NCI-H2107 treated with DMSO at 0.1 percent for 48 hours (cell line): ENCODE measurements at regions not wholly inside any gene's neighbourhood (a gene's known extent, or its start where the extent isn't known, plus 50 kb on each side); places are given as distances from the start of the nearest gene placed in this dataset.

Experiments used
- DNase-seq: peaks from one replicate; lab custom pipeline; 2025; ENCODE audit not compliant: unreplicated experiment; lab: John Stamatoyannopoulos, UW

GRCh38 chr3:105187344-105187743 lies 179.4 kb upstream of the ALCAM start:
- no peak for DNase-seq

GRCh38 chr3:105195260-105195659 lies 171.4 kb upstream of the ALCAM start:
- DNase-seq: no peak

- DNase-seq: no peak
Observed at GRCh38 chr3:105197863-105198262, 168.8 kb upstream of the ALCAM start.

GRCh38 chr3:105199217-105199616 lies 167.5 kb upstream of the ALCAM start:
- DNase-seq: no peak

DNA sequence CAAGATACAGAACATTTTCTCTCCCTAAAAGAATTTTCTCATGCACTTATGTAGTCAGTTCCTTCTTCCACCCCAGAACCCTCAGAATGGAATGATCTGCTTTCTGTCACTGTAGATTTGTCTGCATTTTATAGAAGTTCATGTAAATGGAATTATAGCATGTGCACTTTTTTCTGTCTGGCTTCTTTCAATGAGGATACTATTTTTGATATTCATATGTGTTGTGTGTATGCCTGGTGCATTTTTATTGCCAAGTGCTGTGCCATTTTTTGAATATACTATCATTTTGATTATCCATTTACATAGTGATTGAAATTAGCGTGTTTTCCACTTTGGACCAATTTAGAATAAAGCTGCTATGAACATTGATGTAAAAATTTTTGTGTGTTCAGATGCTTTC lies 156.6 kb upstream of the ALCAM start:
- no peak for DNase-seq

- no peak for DNase-seq
Observed at GRCh38 chr3:105214590-105214989, 152.1 kb upstream of the ALCAM start.

GRCh38 chr3:105222568-105223093 lies 144.1 kb upstream of the ALCAM start:
- DNase-seq: peak; percentile 42

DNA sequence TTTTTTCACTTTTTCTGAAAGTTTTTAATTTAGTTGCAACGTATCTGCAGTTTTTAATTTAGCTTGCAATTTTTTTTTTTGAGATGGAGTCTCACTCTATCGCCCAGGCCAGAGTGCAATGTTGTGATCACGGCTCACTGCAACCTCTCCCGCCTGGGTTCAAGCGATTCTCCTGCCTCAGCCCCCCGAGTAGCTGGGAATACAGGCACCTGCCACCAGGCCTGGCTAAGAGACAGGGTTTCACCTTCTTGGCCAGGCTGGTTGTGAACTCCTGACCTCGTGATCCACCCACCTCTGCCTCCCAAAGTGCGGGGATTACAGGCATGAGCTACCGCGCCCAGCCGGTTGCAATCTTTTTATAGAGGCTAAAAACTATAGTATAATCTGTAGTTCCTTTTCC lies 142.9 kb upstream of the ALCAM start:
- DNase-seq: no peak

GRCh38 chr3:105228696-105229095 lies 138.0 kb upstream of the ALCAM start:
- DNase-seq: no peak

- no peak for DNase-seq
Observed at GRCh38 chr3:105232553-105232952, 134.2 kb upstream of the ALCAM start.

DNA sequence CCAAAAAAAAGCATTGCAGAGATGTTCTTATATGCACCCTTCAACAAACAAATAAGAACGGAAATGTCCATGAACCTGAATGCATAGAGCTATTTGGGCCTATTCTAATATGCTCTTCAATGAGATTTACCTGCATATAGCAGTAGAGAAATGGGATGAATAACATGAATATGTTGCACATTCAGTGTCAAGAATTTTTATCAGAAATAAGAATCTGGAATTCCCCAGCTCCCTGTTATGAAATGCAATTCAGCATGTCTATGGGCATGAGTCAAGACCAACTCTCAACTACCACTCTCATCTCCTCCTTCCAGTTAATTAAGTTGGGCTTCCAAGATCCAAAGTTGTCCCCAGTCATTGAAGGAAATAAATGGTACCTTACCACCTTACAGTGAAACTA lies 133.7 kb upstream of the ALCAM start:
- no peak for DNase-seq

- DNase-seq: no peak
Observed at GRCh38 chr3:105235221-105235620, 131.5 kb upstream of the ALCAM start.

GRCh38 chr3:105235785-105236184 lies 130.9 kb upstream of the ALCAM start:
- DNase-seq: no peak

DNA sequence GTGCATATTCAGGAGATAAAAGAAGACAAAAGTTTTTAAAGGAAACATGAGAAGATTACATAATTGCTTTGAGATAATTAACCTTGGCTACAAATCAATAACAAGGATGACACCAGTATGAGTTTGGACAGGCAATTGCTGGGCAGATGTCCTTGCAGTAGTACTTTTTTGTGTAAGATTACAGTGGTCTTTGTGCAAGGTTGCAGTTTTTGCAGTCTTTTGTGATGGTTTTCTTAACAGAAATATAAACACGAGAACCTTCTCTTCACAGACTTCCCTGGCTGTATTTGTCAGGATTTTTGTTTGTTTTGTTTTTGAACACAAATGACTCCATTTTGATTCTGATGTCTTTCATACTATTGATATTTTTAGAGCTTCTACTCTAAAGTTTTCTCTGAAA lies 128.3 kb upstream of the ALCAM start:
- no peak for DNase-seq

GRCh38 chr3:105243076-105243475 lies 123.6 kb upstream of the ALCAM start:
- DNase-seq: no peak

- DNase-seq: no peak
Observed at GRCh38 chr3:105246536-105246935, 120.2 kb upstream of the ALCAM start.

- DNase-seq: peak; percentile 61
Observed at GRCh38 chr3:105253225-105253624, 113.5 kb upstream of the ALCAM start.

DNA sequence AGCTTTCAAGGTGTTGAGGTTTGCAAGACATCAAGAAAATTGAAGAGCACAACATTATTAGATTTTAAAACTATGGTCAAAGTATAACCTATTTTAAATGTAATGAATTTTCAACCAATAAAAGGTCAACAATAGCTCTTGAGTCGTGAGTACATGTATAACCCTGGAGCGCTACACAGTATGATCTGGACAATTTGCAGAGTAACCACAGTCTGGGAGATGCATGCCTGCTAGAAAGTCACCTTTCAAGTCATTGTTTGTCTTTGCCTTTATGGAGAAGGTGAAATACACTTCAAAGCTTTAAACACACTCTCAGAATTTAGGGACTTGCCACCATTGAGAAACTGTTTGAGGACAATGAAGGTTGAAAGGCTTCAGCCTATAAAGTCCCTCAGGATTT lies 112.6 kb upstream of the ALCAM start:
- no peak for DNase-seq

- DNase-seq: no peak
Observed at GRCh38 chr3:105255350-105255749, 111.4 kb upstream of the ALCAM start.

- no peak for DNase-seq
Observed at GRCh38 chr3:105259496-105259895, 107.2 kb upstream of the ALCAM start.

DNA sequence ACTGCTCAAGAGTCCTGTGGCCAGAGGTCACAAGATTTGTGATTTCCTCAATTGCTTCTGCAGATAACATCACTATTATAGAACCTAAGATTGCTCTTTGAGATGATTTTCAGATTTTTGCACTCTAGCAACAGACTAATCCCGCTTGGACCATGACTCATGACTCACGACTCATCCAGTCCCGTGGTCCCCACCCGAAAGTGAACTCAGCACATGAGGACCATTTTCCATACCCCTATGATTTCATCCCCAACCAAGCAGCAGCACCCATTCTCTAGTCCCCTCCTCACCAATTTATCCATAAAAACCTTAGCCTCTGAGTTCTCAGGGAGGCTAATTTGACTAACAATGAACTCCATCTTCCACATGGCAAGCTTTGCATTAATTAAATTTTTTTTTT lies 106.3 kb upstream of the ALCAM start:
- DNase-seq: no peak

DNA sequence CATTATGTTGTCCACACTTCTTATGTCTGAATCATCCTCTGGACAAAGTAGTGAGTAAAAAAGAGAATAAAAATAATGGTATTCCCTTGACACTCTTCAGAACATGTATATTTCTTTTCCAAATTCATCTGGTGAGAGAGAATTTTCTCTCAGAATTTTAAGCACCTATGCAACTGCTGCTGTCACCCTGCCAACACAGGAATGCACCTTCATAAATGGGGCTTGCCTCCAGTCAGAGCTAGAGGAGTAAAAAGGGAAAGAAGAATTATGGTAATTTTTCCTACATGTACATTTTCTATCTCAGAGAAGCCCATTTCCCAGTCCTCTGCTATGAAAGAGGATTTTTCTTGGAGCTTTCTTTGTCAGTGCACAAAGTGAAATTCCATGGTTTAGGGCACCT lies 92.2 kb upstream of the ALCAM start:
- DNase-seq: no peak

DNA sequence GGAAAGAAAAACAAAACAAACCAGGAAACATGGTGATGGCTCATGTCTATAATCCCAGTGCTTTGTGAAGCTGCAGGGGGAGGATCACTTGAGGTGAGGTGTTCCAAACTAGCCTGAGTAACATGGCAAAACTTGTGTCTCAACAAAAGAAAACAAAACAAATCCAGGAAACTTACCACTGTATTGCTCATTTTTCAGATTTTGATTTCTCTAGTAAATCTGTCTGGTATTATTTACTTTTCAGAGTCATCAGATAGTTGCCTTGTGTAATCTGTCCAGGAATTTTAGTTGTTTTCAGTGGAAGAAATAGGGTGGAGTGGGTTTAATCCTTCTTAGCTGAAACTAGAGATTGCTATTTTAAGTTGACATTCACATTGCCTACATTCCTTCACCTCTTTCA lies 91.8 kb upstream of the ALCAM start:
- no peak for DNase-seq

GRCh38 chr3:105277656-105278055 lies 89.1 kb upstream of the ALCAM start:
- no peak for DNase-seq
